AG09309 (cell line): ENCODE measurements at regions not wholly inside any gene's neighbourhood (a gene's known extent, or its start where the extent isn't known, plus 50 kb on each side); places are given as distances from the start of the nearest gene placed in this dataset.

Source experiments
- DNase-seq: peaks from one replicate; pipeline ENCODE4 v3.0.0-alpha.2; 2010; ENCODE audit warnings: low read depth
- H3K4me3 ChIP-seq: 2 replicates; pipeline ENCODE4 v1.5.1; 2011; ENCODE audit warnings: mild to moderate bottlenecking, low read depth, low read length, moderate library complexity; ENCODE audit not compliant: control insufficient read depth
- CTCF ChIP-seq: IDR thresholded peaks from 2 replicates; pipeline ENCODE4 v1.5.1; 2011; ENCODE audit warnings: mild to moderate bottlenecking, low read depth, low read length, inconsistent platforms; ENCODE audit not compliant: insufficient read depth, control insufficient read depth; ENCODE audit errors: missing control alignments

GRCh38 chr5:114782177-114782576 lies 387.5 kb downstream of the TRIM36 start:
- DNase-seq: no peak
- no peak overlapping the region for H3K4me3 ChIP-seq
- no peak for TF ChIP-seq CTCF

- no peak overlapping the region for H3K4me3 ChIP-seq
- DNase-seq: no peak
- no peak for TF ChIP-seq CTCF
Measured at GRCh38 chr5:114780290-114780689, 389.4 kb downstream of the TRIM36 start.

- no peak overlapping the region for H3K4me3 ChIP-seq
- no peak for DNase-seq
- TF ChIP-seq CTCF: no peak
Measured at GRCh38 chr5:114744406-114744805, 382.5 kb downstream of the KCNN2 start.

- no peak for TF ChIP-seq CTCF
- no peak overlapping the region for H3K4me3 ChIP-seq
- DNase-seq: no peak
Measured at GRCh38 chr5:114734238-114734637, 372.4 kb downstream of the KCNN2 start.

- no peak overlapping the region for H3K4me3 ChIP-seq
- TF ChIP-seq CTCF: no peak
- DNase-seq: no peak
Measured at GRCh38 chr5:114729986-114730385, 368.1 kb downstream of the KCNN2 start.

- TF ChIP-seq CTCF: no peak
- no peak for DNase-seq
Measured at GRCh38 chr5:114727358-114727757, 365.5 kb downstream of the KCNN2 start.

GRCh38 chr5:114726131-114726530 lies 364.3 kb downstream of the KCNN2 start:
- no peak for DNase-seq
- no peak for TF ChIP-seq CTCF
- no peak overlapping the region for H3K4me3 ChIP-seq

More at GRCh38 chr5:114727358-114727757, 365.5 kb downstream of the KCNN2 start:
- H3K4me3 ChIP-seq: no peak overlapping the region
